ENCODE measurements at regions not wholly inside any gene's neighbourhood (a gene's known extent, or its start where the extent isn't known, plus 50 kb on each side); places are given as distances from the start of the nearest gene placed in this dataset.
"Not testable (repeated sequence)": the region's sequence is repeated elsewhere in the genome, so short reads cannot be mapped to it uniquely, and the experiment has no call there.

DNA sequence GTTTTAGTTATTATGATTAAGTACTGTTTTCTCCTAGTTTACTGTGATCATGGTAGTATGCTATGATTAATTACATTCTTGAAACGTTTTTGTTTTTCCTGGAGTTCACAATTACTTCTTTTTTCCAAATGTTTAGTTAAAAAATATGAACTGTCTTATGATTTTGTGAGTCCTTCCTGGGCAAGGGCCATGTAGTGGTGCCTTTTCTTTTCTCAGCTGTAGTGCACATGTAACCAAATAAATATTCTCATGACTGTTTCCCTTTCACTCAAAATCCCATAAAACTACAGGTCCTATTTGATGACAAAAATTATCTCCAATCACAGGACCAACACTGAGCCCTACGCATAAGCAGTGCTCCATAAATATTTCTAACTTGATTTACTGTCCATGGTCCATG is 118.9 kb upstream of the EGR2 start:
- WGBS (ENCODE audit: insufficient coverage): no CpG with 5 or more reads among the region's 2 CpGs
- Histone ChIP-seq H3K36me3 (replicated peaks in 1 of 2; ENCODE audit: control extremely low read depth in 1 of 2, control insufficient read depth in 1 of 2, extremely low read depth in 1 of 2, insufficient read depth in 2 of 2, low read length in 1 of 2) (no peaks in the 10 kb centered on the region), H3K4me1 (ENCODE audit: control insufficient read depth in 2 of 2, insufficient read depth in 2 of 2, low read length in 2 of 2) (no peaks in the 10 kb centered on the region), H3K4me2 (replicated peaks; ENCODE audit: low read depth, low read length, poor library complexity, severe bottlenecking) (no peak overlapping the region), H3K4me3 (ENCODE audit: control extremely low read depth in 1 of 5, extremely low read depth in 1 of 5, insufficient read depth in 1 of 5, low read depth in 2 of 5, low read length in 4 of 5) (no peak overlapping the region), H2AFZ (ENCODE audit: insufficient read depth, low read depth, low read length, poor library complexity, severe bottlenecking) (no peak overlapping the region), H3K9me3 (ENCODE audit: control extremely low read depth in 1 of 3, control insufficient read depth in 2 of 3, insufficient read depth in 1 of 3, low read length in 2 of 3) (peaks cover 0 to 3% (median 0%) of the 10 kb centered on the region in 3 donors), H3K27me3 (replicated peaks in 1 of 4; ENCODE audit: control extremely low read depth in 1 of 4, control insufficient read depth in 3 of 4, insufficient read depth in 4 of 4, low read length in 3 of 4) (peaks cover 0 to 7% (median 0%) of the 10 kb centered on the region in 4 experiments), H3K27ac (ENCODE audit: low read length in 2 of 2) (no peak overlapping the region), H4K20me1 (ENCODE audit: control insufficient read depth, insufficient read depth, low read length, poor library complexity, severe bottlenecking) (no peaks in the 10 kb centered on the region), H3K79me2 (ENCODE audit: control insufficient read depth, insufficient read depth, low read length) (no peaks in the 10 kb centered on the region), H3K9ac (ENCODE audit: low read length) (no peak overlapping the region)
- intact Hi-C loops (cut with micrococcal nuclease): no loop called here
- no peak overlapping the region for H3K27ac Mint-ChIP-seq
- ChIA-PET POLR2A (no interaction called here), CTCF (no interaction called here)
- DNase-seq: no peak
- TF ChIP-seq, protein P1, sequence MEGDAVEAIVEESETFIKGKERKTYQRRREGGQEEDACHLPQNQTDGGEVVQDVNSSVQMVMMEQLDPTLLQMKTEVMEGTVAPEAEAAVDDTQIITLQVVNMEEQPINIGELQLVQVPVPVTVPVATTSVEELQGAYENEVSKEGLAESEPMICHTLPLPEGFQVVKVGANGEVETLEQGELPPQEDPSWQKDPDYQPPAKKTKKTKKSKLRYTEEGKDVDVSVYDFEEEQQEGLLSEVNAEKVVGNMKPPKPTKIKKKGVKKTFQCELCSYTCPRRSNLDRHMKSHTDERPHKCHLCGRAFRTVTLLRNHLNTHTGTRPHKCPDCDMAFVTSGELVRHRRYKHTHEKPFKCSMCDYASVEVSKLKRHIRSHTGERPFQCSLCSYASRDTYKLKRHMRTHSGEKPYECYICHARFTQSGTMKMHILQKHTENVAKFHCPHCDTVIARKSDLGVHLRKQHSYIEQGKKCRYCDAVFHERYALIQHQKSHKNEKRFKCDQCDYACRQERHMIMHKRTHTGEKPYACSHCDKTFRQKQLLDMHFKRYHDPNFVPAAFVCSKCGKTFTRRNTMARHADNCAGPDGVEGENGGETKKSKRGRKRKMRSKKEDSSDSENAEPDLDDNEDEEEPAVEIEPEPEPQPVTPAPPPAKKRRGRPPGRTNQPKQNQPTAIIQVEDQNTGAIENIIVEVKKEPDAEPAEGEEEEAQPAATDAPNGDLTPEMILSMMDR (IDR thresholded peaks at IDR 0.05): no peak
- no peak for TF ChIP-seq EZH2 (IDR thresholded peaks at IDR 0.05; ENCODE audit: borderline replicate concordance, insufficient read depth, low read depth, low read length, poor library complexity, severe bottlenecking)
- peaks cover 12% of the 10 kb centered on the region for H3K27me3 Mint-ChIP-seq
- no peak for ATAC-seq (ENCODE audit: low read depth)
- H3K4me1 Mint-ChIP-seq: no peaks in the 10 kb centered on the region
- no peaks in the 10 kb centered on the region for H3K9me3 Mint-ChIP-seq (ENCODE audit: insufficient read depth)
- H3K4me3 Mint-ChIP-seq: no peak overlapping the region

DNA sequence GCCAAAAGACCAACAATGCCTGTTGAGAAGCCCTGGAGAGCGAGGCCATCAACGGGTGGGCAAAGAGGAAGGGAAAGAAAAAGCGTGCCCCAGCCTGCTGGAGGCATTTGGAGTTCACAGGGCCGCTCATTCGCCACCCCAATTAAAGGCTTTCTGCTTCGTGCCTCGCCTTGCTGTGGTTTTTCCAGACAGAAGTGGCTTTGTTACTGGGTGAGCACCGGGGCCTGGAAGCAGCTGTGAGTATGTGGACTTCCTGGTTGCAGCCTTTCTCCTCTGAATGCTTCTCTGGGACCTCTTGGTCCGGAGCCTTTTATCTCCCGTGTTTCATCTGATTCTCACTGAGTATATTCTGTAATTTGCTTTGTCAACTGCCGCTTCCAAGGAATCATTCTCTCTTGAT is 118.1 kb upstream of the EGR2 start:
- H4K20me1 ChIP-seq (ENCODE audit: control insufficient read depth, insufficient read depth, low read length, poor library complexity, severe bottlenecking): no peaks in the 10 kb centered on the region
- no peak overlapping the region for H3K9ac ChIP-seq (ENCODE audit: low read length)
- Mint-ChIP-seq H3K4me3 (no peak overlapping the region), H3K27ac (no peak overlapping the region), H3K4me1 (no peaks in the 10 kb centered on the region), H3K9me3 (ENCODE audit: insufficient read depth) (no peaks in the 10 kb centered on the region), H3K27me3 (peaks cover 12% of the 10 kb centered on the region)
- ChIA-PET POLR2A (no interaction called here), CTCF (no interaction called here)
- DNase-seq (no peak), ATAC-seq (ENCODE audit: low read depth) (no peak)
- intact Hi-C loops (cut with micrococcal nuclease): no loop called here
- H3K79me2 ChIP-seq (ENCODE audit: control insufficient read depth, insufficient read depth, low read length): no peaks in the 10 kb centered on the region
- no peaks in the 10 kb centered on the region for H3K4me1 ChIP-seq (ENCODE audit: control insufficient read depth in 2 of 2, insufficient read depth in 2 of 2, low read length in 2 of 2)
- 36% methylated on average over 7 of the region's 11 CpGs for WGBS (ENCODE audit: insufficient coverage)
- no peak overlapping the region for H3K4me2 ChIP-seq (replicated peaks; ENCODE audit: low read depth, low read length, poor library complexity, severe bottlenecking)
- no peaks in the 10 kb centered on the region for H3K36me3 ChIP-seq (replicated peaks in 1 of 2; ENCODE audit: control extremely low read depth in 1 of 2, control insufficient read depth in 1 of 2, extremely low read depth in 1 of 2, insufficient read depth in 2 of 2, low read length in 1 of 2)
- H3K27ac ChIP-seq (ENCODE audit: low read length in 2 of 2): no peak overlapping the region
- peaks cover 0 to 7% (median 0%) of the 10 kb centered on the region in 4 experiments for H3K27me3 ChIP-seq (replicated peaks in 1 of 4; ENCODE audit: control extremely low read depth in 1 of 4, control insufficient read depth in 3 of 4, insufficient read depth in 4 of 4, low read length in 3 of 4)
- no peak overlapping the region for H3K4me3 ChIP-seq (ENCODE audit: control extremely low read depth in 1 of 5, extremely low read depth in 1 of 5, insufficient read depth in 1 of 5, low read depth in 2 of 5, low read length in 4 of 5)
- peak overlapping the region; percentile 30 for H2AFZ ChIP-seq (ENCODE audit: insufficient read depth, low read depth, low read length, poor library complexity, severe bottlenecking)
- peaks cover 0 to 4% (median 0%) of the 10 kb centered on the region in 3 donors for H3K9me3 ChIP-seq (ENCODE audit: control extremely low read depth in 1 of 3, control insufficient read depth in 2 of 3, insufficient read depth in 1 of 3, low read length in 2 of 3)
- TF ChIP-seq EZH2 (IDR thresholded peaks at IDR 0.05; ENCODE audit: borderline replicate concordance, insufficient read depth, low read depth, low read length, poor library complexity, severe bottlenecking): no peak
- TF ChIP-seq, protein P1 (IDR thresholded peaks at IDR 0.05): no peak

DNA sequence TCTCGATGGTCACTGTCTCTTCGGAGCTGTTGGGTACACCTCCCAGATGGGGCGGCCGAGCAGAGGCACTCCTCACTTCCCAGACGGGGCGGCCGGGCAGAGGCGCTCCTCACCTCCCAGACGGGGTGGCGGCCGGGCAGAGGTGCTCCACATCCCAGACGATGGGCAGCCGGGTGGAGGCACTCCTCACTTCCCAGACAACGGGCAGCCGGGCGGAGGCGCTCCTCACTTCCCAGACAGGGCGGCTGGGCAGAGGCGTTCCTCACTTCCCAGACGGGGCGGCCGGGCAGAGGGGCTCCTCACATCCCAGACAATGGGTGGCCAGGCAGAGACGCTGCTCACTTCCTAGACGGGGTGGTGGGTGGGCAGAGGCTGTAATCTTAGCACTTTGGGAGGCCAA is 112.6 kb upstream of the EGR2 start:
- CTCF ChIA-PET; H3K9ac ChIP-seq (ENCODE audit: low read length); H3K27ac Mint-ChIP-seq; H3K4me3 ChIP-seq (ENCODE audit: control extremely low read depth in 1 of 5, extremely low read depth in 1 of 5, insufficient read depth in 1 of 5, low read depth in 2 of 5, low read length in 4 of 5); H3K4me3 Mint-ChIP-seq; H3K9me3 Mint-ChIP-seq (ENCODE audit: insufficient read depth); H3K4me2 ChIP-seq (replicated peaks; ENCODE audit: low read depth, low read length, poor library complexity, severe bottlenecking); DNase-seq; H2AFZ ChIP-seq (ENCODE audit: insufficient read depth, low read depth, low read length, poor library complexity, severe bottlenecking); ATAC-seq (ENCODE audit: low read depth); H4K20me1 ChIP-seq (ENCODE audit: control insufficient read depth, insufficient read depth, low read length, poor library complexity, severe bottlenecking); H3K27me3 ChIP-seq (replicated peaks in 1 of 4; ENCODE audit: control extremely low read depth in 1 of 4, control insufficient read depth in 3 of 4, insufficient read depth in 4 of 4, low read length in 3 of 4); H3K4me1 ChIP-seq (ENCODE audit: control insufficient read depth in 2 of 2, insufficient read depth in 2 of 2, low read length in 2 of 2); H3K79me2 ChIP-seq (ENCODE audit: control insufficient read depth, insufficient read depth, low read length); POLR2A ChIA-PET; H3K27me3 Mint-ChIP-seq; H3K27ac ChIP-seq (ENCODE audit: low read length in 2 of 2); H3K4me1 Mint-ChIP-seq; H3K36me3 ChIP-seq (replicated peaks in 1 of 2; ENCODE audit: control extremely low read depth in 1 of 2, control insufficient read depth in 1 of 2, extremely low read depth in 1 of 2, insufficient read depth in 2 of 2, low read length in 1 of 2); intact Hi-C loops (cut with micrococcal nuclease): not testable (repeated sequence)
- no CpG with 5 or more reads among the region's 24 CpGs for WGBS (ENCODE audit: insufficient coverage)
- peaks cover 0 to 15% (median 1%) of the 10 kb centered on the region in 3 donors for H3K9me3 ChIP-seq (ENCODE audit: control extremely low read depth in 1 of 3, control insufficient read depth in 2 of 3, insufficient read depth in 1 of 3, low read length in 2 of 3)

All from B cell (primary cell).